ENCODE measurements at regions not wholly inside any gene's neighbourhood (a gene's known extent, or its start where the extent isn't known, plus 50 kb on each side); places are given as distances from the start of the nearest gene placed in this dataset.

DNA sequence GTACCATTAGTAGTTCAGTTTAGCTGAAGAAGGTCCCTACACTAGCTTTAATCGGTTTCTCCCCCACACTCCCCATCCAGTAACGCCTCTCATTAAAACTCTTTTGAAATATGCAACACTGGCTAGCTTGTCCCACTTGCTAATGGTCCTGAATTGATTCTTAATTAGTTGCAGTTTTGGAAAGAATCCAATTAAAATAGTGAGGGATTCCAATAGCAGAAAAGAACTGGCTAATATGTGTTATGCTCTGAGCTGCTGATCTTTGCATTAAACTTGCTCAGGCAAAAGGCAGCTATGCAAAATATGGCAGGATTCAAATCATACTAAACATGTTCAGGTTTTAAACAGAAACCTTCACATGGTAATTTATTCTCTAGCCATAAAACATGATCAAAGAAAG lies 252.5 kb upstream of the HNRNPA3 start:
- Histone ChIP-seq H3K4me1 (no peaks in the 10 kb centered on the region), H3K9me3 (no peaks in the 10 kb centered on the region), H3K27ac (no peak overlapping the region), H3K36me3 (no peaks in the 10 kb centered on the region), H3K27me3 (peaks cover 0 to 38% (median 15%) of the 10 kb centered on the region in 7 donors), H3K4me3 (no peak overlapping the region)
- WGBS, 2 donors: 79 to 87% methylated on average over 2 of the region's 2 CpGs
- DNase-seq: no peak
- intact Hi-C loops (cut with DNase I): no loop called here
- no peak for ATAC-seq
- no peak for TF ChIP-seq CTCF (IDR thresholded peaks at IDR 0.05)

DNA sequence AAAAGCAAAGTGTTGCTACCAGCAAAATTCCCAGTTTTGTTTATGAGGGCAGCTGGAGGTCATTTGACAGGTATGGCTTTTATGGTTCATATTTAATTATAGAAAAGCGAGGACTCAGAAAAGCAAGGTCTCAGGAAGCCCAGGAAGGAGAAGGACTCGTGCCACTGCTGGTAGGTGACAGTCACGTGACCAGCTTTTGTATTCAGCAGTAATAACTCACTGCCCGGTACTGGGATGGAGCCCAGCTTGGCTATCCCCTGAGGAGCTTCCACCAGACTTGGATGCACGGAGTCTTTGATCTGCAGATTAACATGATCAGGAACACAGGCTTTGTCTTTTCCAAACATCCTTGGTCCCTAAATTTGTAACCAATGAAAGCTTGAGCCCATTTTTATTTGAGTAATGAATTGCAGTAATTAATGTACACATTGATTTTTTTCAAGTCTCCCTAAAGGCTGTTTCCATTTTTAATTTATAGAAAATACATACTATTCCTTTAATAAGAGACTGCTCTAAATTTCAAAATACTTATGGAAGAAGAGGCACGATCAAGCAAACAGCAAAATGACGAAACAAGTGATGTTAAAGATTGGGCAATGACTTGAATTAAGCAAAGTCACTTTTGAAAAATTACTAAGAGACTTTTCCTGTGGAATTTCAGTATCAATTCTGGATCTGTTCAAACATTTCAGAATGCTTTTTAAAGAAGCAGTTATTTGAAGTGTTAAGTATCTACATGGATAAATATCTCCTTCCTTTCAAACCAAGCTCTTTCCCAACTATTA lies 251.7 kb upstream of the HNRNPA3 start:
- ATAC-seq: no peak
- no peaks in the 10 kb centered on the region for H3K9me3 ChIP-seq
- 59 to 62% methylated on average over 7 of the region's 7 CpGs for WGBS, 2 donors
- H3K4me3 ChIP-seq: no peak overlapping the region
- no peak for TF ChIP-seq CTCF (IDR thresholded peaks at IDR 0.05)
- no peak overlapping the region for H3K27ac ChIP-seq
- no peak for DNase-seq
- peaks cover 0 to 47% (median 12%) of the 10 kb centered on the region in 7 donors for H3K27me3 ChIP-seq
- intact Hi-C loops (cut with DNase I): no loop called here
- H3K4me1 ChIP-seq: no peaks in the 10 kb centered on the region
- H3K36me3 ChIP-seq: no peaks in the 10 kb centered on the region

GRCh38 chr2:176961775-176962619 lies 250.6 kb upstream of the HNRNPA3 start:
- H3K4me1 ChIP-seq: no peaks in the 10 kb centered on the region
- no peak for DNase-seq
- 83 to 86% methylated on average over 11 of the region's 11 CpGs for WGBS, 2 donors
- no peak for TF ChIP-seq CTCF (IDR thresholded peaks at IDR 0.05)
- intact Hi-C loops (cut with DNase I): no loop called here
- H3K36me3 ChIP-seq: no peaks in the 10 kb centered on the region
- no peak overlapping the region for H3K27ac ChIP-seq
- H3K27me3 ChIP-seq: peaks cover 0 to 48% (median 12%) of the 10 kb centered on the region in 7 donors
- no peaks in the 10 kb centered on the region for H3K9me3 ChIP-seq
- ATAC-seq: no peak
- no peak overlapping the region for H3K4me3 ChIP-seq

DNA sequence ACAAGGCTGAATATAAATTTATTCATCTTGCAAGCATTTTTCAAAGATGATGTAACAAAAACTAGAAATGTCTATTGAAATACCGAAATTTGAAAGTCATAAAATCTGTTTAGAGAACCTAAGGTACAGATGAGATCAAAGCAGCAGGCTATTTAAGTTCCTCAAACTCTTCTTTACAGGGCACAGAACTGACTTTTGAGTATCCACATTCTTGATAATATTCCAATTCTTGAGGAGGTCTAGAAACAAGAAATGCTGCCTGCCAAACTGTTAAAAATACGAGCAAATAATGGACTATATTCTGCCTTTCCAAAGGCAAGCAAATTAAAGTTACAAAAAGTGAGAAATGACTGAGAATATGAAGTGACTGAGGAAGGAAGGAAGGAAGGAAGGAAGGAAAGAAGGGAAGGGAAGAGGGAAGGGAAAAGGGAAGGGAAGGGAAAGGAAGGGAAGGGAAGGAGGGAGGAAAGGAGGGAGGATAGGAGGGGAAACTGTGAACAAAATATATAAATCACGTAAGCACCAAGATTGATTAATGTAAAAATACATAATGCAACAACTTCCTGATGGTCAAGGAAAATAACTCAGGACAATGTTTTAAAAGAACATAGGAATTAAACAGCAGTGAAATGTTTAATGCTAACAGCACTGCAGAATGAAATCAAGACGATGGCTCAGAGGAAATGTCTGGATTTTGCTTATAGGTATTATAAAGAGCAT lies 248.9 kb upstream of the HNRNPA3 start:
- TF ChIP-seq CTCF (IDR thresholded peaks at IDR 0.05): no peak
- intact Hi-C loops (cut with DNase I): no loop called here
- H3K27ac ChIP-seq: no peak overlapping the region

More for the DNA sequence above, 248.9 kb upstream of the HNRNPA3 start:
- no peak for ATAC-seq
- no peaks in the 10 kb centered on the region for H3K36me3 ChIP-seq
- WGBS, 2 donors: 68 to 72% methylated on average over 4 of the region's 4 CpGs
- no peaks in the 10 kb centered on the region for H3K9me3 ChIP-seq
- H3K27me3 ChIP-seq: peaks cover 0 to 46% (median 14%) of the 10 kb centered on the region in 7 donors
- H3K4me1 ChIP-seq: no peaks in the 10 kb centered on the region
- no peak overlapping the region for H3K4me3 ChIP-seq
- DNase-seq: no peak

Data from heart right ventricle (tissue), 16 donors.